ENCODE measurements at regions not wholly inside any gene's neighbourhood (a gene's known extent, or its start where the extent isn't known, plus 50 kb on each side); places are given as distances from the start of the nearest gene placed in this dataset.

DNA sequence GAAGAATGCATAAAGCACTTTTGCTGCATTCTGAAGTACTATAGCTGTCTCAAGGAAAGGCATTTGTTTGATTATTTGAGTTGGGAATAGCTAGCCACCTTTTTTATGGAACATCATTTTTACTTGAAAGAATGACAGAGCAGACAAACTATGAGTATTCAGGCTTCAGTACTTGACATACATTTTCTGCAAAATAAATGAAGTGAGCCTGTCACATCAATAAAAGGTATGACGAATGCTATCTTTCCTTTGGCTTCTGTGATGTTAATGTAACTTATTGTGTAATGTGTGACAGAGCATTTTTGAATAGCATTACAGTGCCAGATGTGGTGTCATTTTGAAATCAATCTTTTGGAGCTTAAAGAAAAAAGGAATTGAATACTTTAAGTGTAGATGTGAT is 440.3 kb upstream of the ONECUT1 start:
- no peak overlapping the region for H3K4me3 ChIP-seq (ENCODE audit: low read length)
- TF ChIP-seq, protein P1, sequence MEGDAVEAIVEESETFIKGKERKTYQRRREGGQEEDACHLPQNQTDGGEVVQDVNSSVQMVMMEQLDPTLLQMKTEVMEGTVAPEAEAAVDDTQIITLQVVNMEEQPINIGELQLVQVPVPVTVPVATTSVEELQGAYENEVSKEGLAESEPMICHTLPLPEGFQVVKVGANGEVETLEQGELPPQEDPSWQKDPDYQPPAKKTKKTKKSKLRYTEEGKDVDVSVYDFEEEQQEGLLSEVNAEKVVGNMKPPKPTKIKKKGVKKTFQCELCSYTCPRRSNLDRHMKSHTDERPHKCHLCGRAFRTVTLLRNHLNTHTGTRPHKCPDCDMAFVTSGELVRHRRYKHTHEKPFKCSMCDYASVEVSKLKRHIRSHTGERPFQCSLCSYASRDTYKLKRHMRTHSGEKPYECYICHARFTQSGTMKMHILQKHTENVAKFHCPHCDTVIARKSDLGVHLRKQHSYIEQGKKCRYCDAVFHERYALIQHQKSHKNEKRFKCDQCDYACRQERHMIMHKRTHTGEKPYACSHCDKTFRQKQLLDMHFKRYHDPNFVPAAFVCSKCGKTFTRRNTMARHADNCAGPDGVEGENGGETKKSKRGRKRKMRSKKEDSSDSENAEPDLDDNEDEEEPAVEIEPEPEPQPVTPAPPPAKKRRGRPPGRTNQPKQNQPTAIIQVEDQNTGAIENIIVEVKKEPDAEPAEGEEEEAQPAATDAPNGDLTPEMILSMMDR (IDR thresholded peaks at IDR 0.05; ENCODE audit: insufficient read depth, low read depth, low read length, missing control alignments) = no peak
- no peak for DNase-seq (ENCODE audit: low read depth)

GRCh38 chr15:53226559-53226958 is 436.4 kb upstream of the ONECUT1 start:
- TF ChIP-seq, protein P1 (IDR thresholded peaks at IDR 0.05; ENCODE audit: insufficient read depth, low read depth, low read length, missing control alignments) = no peak
- H3K4me3 ChIP-seq (ENCODE audit: low read length) = no peak overlapping the region
- no peak for DNase-seq (ENCODE audit: low read depth)

DNA sequence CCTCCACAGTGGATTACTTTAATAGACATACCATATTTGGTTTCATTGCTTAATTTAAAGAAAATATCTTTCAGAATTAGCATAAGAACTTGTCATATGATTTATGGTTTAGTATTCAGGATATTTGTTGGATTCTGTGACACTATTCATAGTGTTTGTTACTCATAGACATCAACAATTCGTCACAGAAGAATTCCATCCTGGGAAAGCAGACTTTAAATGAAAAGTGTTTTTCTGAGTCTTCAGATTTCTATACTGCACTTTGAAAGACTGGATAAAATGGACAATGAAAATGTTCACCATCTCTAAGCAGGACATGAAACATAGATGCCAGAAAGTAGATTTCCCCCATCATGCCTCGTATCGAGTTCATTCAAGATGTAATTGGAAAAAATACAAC is 435.6 kb upstream of the ONECUT1 start:
- no peak for DNase-seq (ENCODE audit: low read depth)
- TF ChIP-seq, protein P1 (IDR thresholded peaks at IDR 0.05; ENCODE audit: insufficient read depth, low read depth, low read length, missing control alignments) = no peak
- no peak overlapping the region for H3K4me3 ChIP-seq (ENCODE audit: low read length)

GRCh38 chr15:53224371-53224770 is 434.2 kb upstream of the ONECUT1 start:
- H3K4me3 ChIP-seq (ENCODE audit: low read length) = no peak overlapping the region
- no peak for DNase-seq (ENCODE audit: low read depth)
- TF ChIP-seq, protein P1 (IDR thresholded peaks at IDR 0.05; ENCODE audit: insufficient read depth, low read depth, low read length, missing control alignments) = no peak

GRCh38 chr15:53223815-53224214 is 433.7 kb upstream of the ONECUT1 start:
- TF ChIP-seq, protein P1 (IDR thresholded peaks at IDR 0.05; ENCODE audit: insufficient read depth, low read depth, low read length, missing control alignments) = no peak
- no peak overlapping the region for H3K4me3 ChIP-seq (ENCODE audit: low read length)
- DNase-seq (ENCODE audit: low read depth) = no peak

- no peak for DNase-seq (ENCODE audit: low read depth)
- TF ChIP-seq, protein P1 (IDR thresholded peaks at IDR 0.05; ENCODE audit: insufficient read depth, low read depth, low read length, missing control alignments) = no peak
- H3K4me3 ChIP-seq (ENCODE audit: low read length) = no peak overlapping the region
These were observed 428.8 kb upstream of the ONECUT1 start for GRCh38 chr15:53218666-53219580.

GRCh38 chr15:53216036-53216435 is 425.9 kb upstream of the ONECUT1 start:
- no peak for DNase-seq (ENCODE audit: low read depth)
- no peak overlapping the region for H3K4me3 ChIP-seq (ENCODE audit: low read length)
- TF ChIP-seq, protein P1 (IDR thresholded peaks at IDR 0.05; ENCODE audit: insufficient read depth, low read depth, low read length, missing control alignments) = no peak

All from epithelial cell of esophagus (primary cell).